Progenitor cell of endocrine pancreas (in vitro differentiated cells): ENCODE measurements at regions not wholly inside any gene's neighbourhood (a gene's known extent, or its start where the extent isn't known, plus 50 kb on each side); places are given as distances from the start of the nearest gene placed in this dataset.
"Not testable (repeated sequence)": the region's sequence is repeated elsewhere in the genome, so short reads cannot be mapped to it uniquely, and the experiment has no call there.

Experiments
- DNase-seq: peaks from one replicate; pipeline ENCODE4 v3.0.0; 2021; ENCODE audit warnings: low spot score; ENCODE audit not compliant: unreplicated experiment
- H3K27ac Mint-ChIP-seq: 2 replicates; pipeline ENCODE4 v1.8.0; 2021; ENCODE audit warnings: mild to moderate bottlenecking, moderate library complexity, mixed read lengths
- H3K27me3 Mint-ChIP-seq: 2 replicates; pipeline ENCODE4 v1.8.0; 2021; ENCODE audit warnings: mixed read lengths
- H3K36me3 Mint-ChIP-seq: 2 replicates; pipeline ENCODE4 v1.8.0; 2022; ENCODE audit warnings: mixed read lengths; ENCODE audit not compliant: insufficient read depth
- H3K4me1 Mint-ChIP-seq: 2 replicates; pipeline ENCODE4 v1.8.0; 2021; ENCODE audit warnings: low read depth, mixed read lengths
- H3K4me3 Mint-ChIP-seq: 2 replicates; pipeline ENCODE4 v1.8.0; 2021; ENCODE audit warnings: low read depth, mild to moderate bottlenecking, moderate library complexity, mixed read lengths
- H3K9me3 Mint-ChIP-seq: 2 replicates; pipeline ENCODE4 v1.8.0; 2021; ENCODE audit warnings: low read depth, mixed read lengths
- TF ChIP-seq, protein P1 (sequence below): fragments of 200-600 bp; sonication (generic); IDR thresholded peaks from one replicate; pipeline ENCODE4 v1.5.0; 2021; ENCODE audit warnings: antibody characterized with exemption, mild to moderate bottlenecking; ENCODE audit not compliant: unreplicated experiment

DNA sequence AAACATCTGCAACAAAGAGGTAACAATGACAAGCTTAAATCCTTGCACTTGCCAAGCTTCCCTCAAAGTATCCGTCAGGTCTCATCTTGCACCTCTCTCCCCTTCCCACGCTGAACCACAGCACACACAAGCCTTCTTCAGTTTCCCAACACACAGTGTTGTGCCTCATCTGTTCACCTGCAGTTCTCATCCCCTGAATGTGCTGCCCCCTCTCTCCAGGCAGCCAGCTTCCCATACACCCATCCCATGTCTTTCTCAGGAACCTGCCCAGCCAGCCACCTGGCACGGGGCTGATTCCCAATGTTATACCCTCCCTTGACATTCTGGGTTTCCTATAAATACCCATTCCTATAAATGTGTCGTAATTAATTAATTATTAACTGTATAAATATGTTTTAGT, 314.8 kb downstream of the PRELID2 start:
- no peaks in the 10 kb centered on the region for H3K4me1 Mint-ChIP-seq
- H3K36me3 Mint-ChIP-seq: no peaks in the 10 kb centered on the region
- H3K9me3 Mint-ChIP-seq: no peaks in the 10 kb centered on the region
- DNase-seq: no peak
- H3K27ac Mint-ChIP-seq: no peak overlapping the region
- no peaks in the 10 kb centered on the region for H3K27me3 Mint-ChIP-seq
- no peak overlapping the region for H3K4me3 Mint-ChIP-seq
- TF ChIP-seq, protein P1, sequence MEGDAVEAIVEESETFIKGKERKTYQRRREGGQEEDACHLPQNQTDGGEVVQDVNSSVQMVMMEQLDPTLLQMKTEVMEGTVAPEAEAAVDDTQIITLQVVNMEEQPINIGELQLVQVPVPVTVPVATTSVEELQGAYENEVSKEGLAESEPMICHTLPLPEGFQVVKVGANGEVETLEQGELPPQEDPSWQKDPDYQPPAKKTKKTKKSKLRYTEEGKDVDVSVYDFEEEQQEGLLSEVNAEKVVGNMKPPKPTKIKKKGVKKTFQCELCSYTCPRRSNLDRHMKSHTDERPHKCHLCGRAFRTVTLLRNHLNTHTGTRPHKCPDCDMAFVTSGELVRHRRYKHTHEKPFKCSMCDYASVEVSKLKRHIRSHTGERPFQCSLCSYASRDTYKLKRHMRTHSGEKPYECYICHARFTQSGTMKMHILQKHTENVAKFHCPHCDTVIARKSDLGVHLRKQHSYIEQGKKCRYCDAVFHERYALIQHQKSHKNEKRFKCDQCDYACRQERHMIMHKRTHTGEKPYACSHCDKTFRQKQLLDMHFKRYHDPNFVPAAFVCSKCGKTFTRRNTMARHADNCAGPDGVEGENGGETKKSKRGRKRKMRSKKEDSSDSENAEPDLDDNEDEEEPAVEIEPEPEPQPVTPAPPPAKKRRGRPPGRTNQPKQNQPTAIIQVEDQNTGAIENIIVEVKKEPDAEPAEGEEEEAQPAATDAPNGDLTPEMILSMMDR: no peak

DNA sequence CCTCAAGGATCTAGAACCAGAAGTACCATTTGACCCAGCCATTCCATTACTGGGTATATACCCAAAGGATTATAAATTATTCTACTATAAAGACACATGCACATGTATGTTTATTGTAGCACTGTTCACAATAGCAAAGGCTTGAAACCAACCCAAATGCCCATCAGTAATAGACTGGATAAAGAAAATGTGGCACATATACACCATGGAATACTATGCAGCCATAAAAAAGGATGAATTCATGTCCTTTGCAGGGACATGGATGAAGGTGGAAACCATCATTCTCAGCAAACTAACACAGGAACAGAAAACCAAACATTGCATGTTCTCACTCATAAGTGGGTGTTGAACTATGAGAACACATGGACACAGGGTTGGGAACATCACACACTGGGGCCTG, 317.6 kb downstream of the PRELID2 start:
- not testable (repeated sequence) for H3K4me3 Mint-ChIP-seq, H3K27ac Mint-ChIP-seq, H3K27me3 Mint-ChIP-seq, H3K9me3 Mint-ChIP-seq, H3K4me1 Mint-ChIP-seq, DNase-seq, H3K36me3 Mint-ChIP-seq

DNA sequence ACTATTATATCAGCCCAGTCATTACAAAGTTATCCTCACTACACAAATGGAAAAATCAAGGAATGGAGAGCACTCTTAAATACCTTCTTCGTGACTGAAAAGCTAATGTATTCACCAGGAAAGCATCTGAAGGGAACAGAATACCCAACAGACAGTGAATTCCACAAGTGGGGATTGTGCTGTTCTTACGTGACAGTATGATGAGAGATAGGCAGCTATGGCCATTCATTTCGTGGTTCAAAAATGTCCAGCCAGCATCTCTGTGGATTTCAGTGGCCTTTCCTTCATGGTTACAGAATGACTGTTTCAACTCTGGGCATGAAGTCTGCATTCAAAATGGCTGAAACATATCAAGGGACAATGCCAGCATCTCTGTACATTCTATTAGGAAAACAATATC, 323.8 kb downstream of the PRELID2 start:
- H3K4me3 Mint-ChIP-seq: no peak overlapping the region
- peaks cover 9% of the 10 kb centered on the region for H3K9me3 Mint-ChIP-seq
- no peaks in the 10 kb centered on the region for H3K36me3 Mint-ChIP-seq
- TF ChIP-seq, protein P1: no peak
- peaks cover 7% of the 10 kb centered on the region for H3K4me1 Mint-ChIP-seq
- no peak overlapping the region for H3K27ac Mint-ChIP-seq
- DNase-seq: no peak
- peaks cover 3% of the 10 kb centered on the region for H3K27me3 Mint-ChIP-seq

DNA sequence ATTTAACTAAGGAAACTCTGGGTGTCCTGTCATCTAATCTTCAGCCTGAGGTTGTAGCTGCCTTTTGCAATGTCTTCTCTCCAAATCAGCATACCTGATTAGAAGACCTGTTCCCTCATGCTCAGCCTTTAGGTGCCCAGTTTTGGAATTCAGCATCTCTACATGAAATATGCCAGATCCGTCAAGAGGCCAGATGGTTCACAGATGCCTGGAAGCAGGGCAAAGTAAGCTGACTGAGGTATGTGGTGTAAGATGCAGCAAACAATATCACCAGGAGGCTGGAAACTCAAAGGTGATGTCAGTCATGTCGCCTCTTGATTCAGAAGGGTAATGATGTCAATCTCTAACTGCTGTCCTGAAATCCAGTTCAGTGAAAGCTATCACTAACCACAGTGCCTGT, 324.4 kb downstream of the PRELID2 start:
- peaks cover 7% of the 10 kb centered on the region for H3K4me1 Mint-ChIP-seq
- H3K27me3 Mint-ChIP-seq: peaks cover 3% of the 10 kb centered on the region
- no peak overlapping the region for H3K27ac Mint-ChIP-seq
- TF ChIP-seq, protein P1: no peak
- H3K9me3 Mint-ChIP-seq: peaks cover 9% of the 10 kb centered on the region
- DNase-seq: no peak
- H3K4me3 Mint-ChIP-seq: no peak overlapping the region
- no peaks in the 10 kb centered on the region for H3K36me3 Mint-ChIP-seq

DNA sequence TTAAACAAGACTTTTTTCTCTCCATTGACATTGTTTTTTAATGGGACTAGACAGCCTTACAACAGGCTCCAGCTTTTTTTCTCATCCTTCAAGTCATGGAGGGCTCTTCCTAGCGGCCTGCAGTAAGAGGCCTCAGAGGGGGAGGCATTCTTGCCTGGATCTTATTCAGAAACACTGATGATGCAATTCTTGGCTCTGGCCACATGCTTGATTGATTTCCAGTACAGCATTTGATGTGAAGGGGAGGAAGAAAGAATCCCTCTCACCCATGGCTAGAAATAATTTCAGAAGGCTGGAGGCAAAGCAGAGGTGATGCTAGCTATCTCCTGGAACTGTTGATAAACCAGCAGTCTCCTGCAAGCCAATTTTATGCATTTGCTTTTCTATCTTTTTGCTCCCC, 324.8 kb downstream of the PRELID2 start:
- Mint-ChIP-seq H3K36me3 (no peaks in the 10 kb centered on the region), H3K4me1 (peaks cover 7% of the 10 kb centered on the region), H3K27me3 (peaks cover 3% of the 10 kb centered on the region), H3K4me3 (no peak overlapping the region), H3K9me3 (peaks cover 9% of the 10 kb centered on the region), H3K27ac (no peak overlapping the region)
- no peak for DNase-seq
- TF ChIP-seq, protein P1: no peak

DNA sequence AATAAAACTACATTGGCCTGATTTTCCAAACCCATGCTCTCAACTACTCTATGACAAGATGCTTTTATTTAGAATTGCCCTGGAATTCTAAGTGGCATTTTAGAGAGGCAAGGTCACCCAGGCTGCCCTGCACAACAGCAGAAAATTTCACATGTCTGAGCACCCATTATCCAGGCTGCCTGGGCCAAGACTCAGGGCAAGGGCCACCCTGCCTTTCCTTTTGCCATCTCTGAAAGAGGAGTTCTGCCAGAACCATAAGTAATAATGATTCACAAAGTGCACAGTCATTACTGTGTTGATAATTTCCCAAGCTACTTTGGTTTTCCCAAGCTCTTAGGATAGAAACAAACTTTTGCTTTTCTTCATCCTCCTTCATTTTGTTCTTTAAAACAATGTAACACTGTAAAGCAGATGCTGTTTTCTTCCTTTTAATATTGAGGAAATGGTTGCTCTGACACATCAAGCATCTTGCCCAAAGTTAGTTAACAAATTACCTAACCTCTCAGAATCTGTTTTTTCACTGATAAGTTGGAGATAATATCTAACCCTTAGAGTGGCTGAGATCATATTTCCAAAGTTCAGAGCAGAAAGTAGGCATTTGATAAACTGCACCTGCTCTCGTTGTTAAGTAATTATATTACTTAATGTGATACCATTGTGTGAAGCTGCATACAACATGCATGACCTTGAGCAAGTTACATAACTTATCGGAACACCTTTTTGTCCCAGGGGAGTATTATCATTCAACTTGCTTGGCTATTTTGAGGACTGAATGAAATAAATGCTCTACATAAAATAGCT, 325.6 kb downstream of the PRELID2 start:
- Mint-ChIP-seq H3K27me3 (peaks cover 3% of the 10 kb centered on the region), H3K27ac (no peak overlapping the region), H3K4me3 (no peak overlapping the region), H3K4me1 (peaks cover 7% of the 10 kb centered on the region), H3K36me3 (no peaks in the 10 kb centered on the region), H3K9me3 (peaks cover 7% of the 10 kb centered on the region)
- TF ChIP-seq, protein P1: no peak
- DNase-seq: no peak
